PC-3 (cell line): ENCODE measurements at regions not wholly inside any gene's neighbourhood (a gene's known extent, or its start where the extent isn't known, plus 50 kb on each side); places are given as distances from the start of the nearest gene placed in this dataset.

Experiments used
- EZH2 ChIP-seq: fragments of 300-600 bp; sonication (generic); IDR thresholded peaks from one replicate; pipeline ENCODE4 v1.6.1; 2017; ENCODE audit warnings: antibody characterized with exemption, mild to moderate bottlenecking, low read length; ENCODE audit not compliant: unreplicated experiment
- TF ChIP-seq, protein P1 (sequence below): fragments of 300-600 bp; sonication (generic); conservative IDR thresholded peaks from 2 replicates; pipeline ENCODE4 v1.5.1; 2017; ENCODE audit warnings: antibody characterized with exemption, low read depth, mild to moderate bottlenecking, low read length

DNA sequence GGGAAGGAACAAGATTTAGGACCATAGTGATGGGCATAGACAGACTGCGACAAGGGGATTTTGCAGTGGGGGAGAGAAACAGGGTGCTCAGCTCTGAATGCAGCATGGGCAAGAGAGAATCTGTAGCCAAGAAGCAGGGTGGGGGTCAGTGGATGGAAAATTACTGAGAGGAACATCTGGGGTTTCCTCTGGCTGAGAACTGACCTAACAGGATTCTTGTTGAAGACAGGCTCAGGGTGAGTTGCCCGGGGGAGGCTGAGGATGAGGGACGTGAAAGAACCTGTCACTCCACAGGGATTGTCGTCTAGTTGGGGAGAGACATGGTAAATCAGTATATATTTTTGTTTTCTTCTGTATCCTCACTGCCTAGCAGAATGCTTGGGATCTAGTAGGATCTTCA lies 118.7 kb upstream of the PEG3 start:
- TF ChIP-seq, protein P1, sequence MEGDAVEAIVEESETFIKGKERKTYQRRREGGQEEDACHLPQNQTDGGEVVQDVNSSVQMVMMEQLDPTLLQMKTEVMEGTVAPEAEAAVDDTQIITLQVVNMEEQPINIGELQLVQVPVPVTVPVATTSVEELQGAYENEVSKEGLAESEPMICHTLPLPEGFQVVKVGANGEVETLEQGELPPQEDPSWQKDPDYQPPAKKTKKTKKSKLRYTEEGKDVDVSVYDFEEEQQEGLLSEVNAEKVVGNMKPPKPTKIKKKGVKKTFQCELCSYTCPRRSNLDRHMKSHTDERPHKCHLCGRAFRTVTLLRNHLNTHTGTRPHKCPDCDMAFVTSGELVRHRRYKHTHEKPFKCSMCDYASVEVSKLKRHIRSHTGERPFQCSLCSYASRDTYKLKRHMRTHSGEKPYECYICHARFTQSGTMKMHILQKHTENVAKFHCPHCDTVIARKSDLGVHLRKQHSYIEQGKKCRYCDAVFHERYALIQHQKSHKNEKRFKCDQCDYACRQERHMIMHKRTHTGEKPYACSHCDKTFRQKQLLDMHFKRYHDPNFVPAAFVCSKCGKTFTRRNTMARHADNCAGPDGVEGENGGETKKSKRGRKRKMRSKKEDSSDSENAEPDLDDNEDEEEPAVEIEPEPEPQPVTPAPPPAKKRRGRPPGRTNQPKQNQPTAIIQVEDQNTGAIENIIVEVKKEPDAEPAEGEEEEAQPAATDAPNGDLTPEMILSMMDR, result no peak
- TF ChIP-seq EZH2, result no peak
